Upper lobe of left lung (tissue), 6 donors: ENCODE measurements at regions not wholly inside any gene's neighbourhood (a gene's known extent, or its start where the extent isn't known, plus 50 kb on each side); places are given as distances from the start of the nearest gene placed in this dataset.

Experiments used
- ATAC-seq, 2 donors: fragments of 200-7000 bp; cut with Tn5 transposase; one replicate each; pipeline ENCODE4 v1.9.1; 2022; ENCODE audit warnings: mild to moderate bottlenecking in 2 of 2, moderate library complexity in 2 of 2; ENCODE audit not compliant: low FRiP score in 2 of 2
- DNase-seq, 2 donors: peaks; one replicate each; pipeline ENCODE4 v3.0.0-alpha.2; 2019 to 2020
- H3K27ac ChIP-seq, 4 donors: fragments of 200-600 bp; sonication (generic); one replicate each; pipeline ENCODE4 v1.5.1; 2016 to 2019
- H3K27me3 ChIP-seq, 4 donors: fragments of 200-600 bp; sonication (generic); one replicate each; pipeline ENCODE4 v1.5.1; 2017 to 2019
- H3K36me3 ChIP-seq, 4 donors: fragments of 200-600 bp; sonication (generic); one replicate each; pipeline ENCODE4 v1.5.1; 2016 to 2019
- H3K4me1 ChIP-seq, 4 donors: fragments of 200-600 bp; sonication (generic); one replicate each; pipeline ENCODE4 v1.5.1; 2018 to 2019
- H3K4me3 ChIP-seq, 4 donors: fragments of 200-600 bp; sonication (generic); one replicate each; pipeline ENCODE4 v1.5.1; 2017 to 2019; ENCODE audit warnings: mild to moderate bottlenecking in 2 of 4, moderate library complexity in 1 of 4
- H3K9me3 ChIP-seq, 4 donors: fragments of 200-600 bp; sonication (generic); one replicate each; pipeline ENCODE4 v1.5.1; 2018 to 2019
- EP300 ChIP-seq, 4 donors: sonication (generic); formaldehyde crosslinking; IDR thresholded peaks; one replicate each; pipeline ENCODE4 v1.5.1; 2017; ENCODE audit warnings: antibody characterized with exemption in 4 of 4, control low read depth in 2 of 4
- POLR2A ChIP-seq, 4 donors: fragments of 450-650 bp; IDR thresholded peaks; one replicate each; pipeline ENCODE4 v1.5.1; 2016 to 2017; ENCODE audit warnings: antibody characterized with exemption in 4 of 4, mild to moderate bottlenecking in 2 of 4
- POLR2AphosphoS5 ChIP-seq, 2 donors: sonication (generic); formaldehyde crosslinking; IDR thresholded peaks; one replicate each; pipeline ENCODE4 v1.5.1; 2017; ENCODE audit warnings: antibody characterized with exemption in 2 of 2
- WGBS, 2 donors: methylation state at CpG; one replicate each; pipeline ENCODE4 v1.1.5; 2017 to 2018; 5-methylcytosine and 5-hydroxymethylcytosine counted together
- TF ChIP-seq, protein P1 (sequence below), 6 experiments: fragments of 450-650 bp in 4 of 6; fragments of 200-600 bp in 2 of 6; sonication (generic) in 2 of 6; IDR thresholded peaks; one replicate each; pipeline ENCODE4 v1.5.1; 2016 to 2019; ENCODE audit warnings: antibody characterized with exemption in 6 of 6
- donor health status: DM: no; HTN: no; CAD: no; lungs with moderate emphysema.
- donor health status: DM: no; HTN: yes; CAD: no; lungs with severe emphysema.

GRCh38 chr16:8088820-8089338 is 501.4 kb downstream of the TMEM114 start:
- no peak for ATAC-seq
- Histone ChIP-seq H3K9me3 (no peaks in the 10 kb centered on the region), H3K4me3 (no peak overlapping the region), H3K27ac (no peak overlapping the region), H3K4me1 (no peaks in the 10 kb centered on the region), H3K36me3 (no peaks in the 10 kb centered on the region), H3K27me3 (no peaks in the 10 kb centered on the region)
- 92 to 93% methylated on average over 2 of the region's 2 CpGs for WGBS, 2 donors
- DNase-seq, result no peak
- TF ChIP-seq POLR2A (IDR thresholded peaks at IDR 0.05) (no peak), POLR2AphosphoS5 (IDR thresholded peaks at IDR 0.05) (no peak), EP300 (IDR thresholded peaks at IDR 0.05) (no peak)
- TF ChIP-seq, protein P1, sequence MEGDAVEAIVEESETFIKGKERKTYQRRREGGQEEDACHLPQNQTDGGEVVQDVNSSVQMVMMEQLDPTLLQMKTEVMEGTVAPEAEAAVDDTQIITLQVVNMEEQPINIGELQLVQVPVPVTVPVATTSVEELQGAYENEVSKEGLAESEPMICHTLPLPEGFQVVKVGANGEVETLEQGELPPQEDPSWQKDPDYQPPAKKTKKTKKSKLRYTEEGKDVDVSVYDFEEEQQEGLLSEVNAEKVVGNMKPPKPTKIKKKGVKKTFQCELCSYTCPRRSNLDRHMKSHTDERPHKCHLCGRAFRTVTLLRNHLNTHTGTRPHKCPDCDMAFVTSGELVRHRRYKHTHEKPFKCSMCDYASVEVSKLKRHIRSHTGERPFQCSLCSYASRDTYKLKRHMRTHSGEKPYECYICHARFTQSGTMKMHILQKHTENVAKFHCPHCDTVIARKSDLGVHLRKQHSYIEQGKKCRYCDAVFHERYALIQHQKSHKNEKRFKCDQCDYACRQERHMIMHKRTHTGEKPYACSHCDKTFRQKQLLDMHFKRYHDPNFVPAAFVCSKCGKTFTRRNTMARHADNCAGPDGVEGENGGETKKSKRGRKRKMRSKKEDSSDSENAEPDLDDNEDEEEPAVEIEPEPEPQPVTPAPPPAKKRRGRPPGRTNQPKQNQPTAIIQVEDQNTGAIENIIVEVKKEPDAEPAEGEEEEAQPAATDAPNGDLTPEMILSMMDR (IDR thresholded peaks at IDR 0.05), result no peak

DNA sequence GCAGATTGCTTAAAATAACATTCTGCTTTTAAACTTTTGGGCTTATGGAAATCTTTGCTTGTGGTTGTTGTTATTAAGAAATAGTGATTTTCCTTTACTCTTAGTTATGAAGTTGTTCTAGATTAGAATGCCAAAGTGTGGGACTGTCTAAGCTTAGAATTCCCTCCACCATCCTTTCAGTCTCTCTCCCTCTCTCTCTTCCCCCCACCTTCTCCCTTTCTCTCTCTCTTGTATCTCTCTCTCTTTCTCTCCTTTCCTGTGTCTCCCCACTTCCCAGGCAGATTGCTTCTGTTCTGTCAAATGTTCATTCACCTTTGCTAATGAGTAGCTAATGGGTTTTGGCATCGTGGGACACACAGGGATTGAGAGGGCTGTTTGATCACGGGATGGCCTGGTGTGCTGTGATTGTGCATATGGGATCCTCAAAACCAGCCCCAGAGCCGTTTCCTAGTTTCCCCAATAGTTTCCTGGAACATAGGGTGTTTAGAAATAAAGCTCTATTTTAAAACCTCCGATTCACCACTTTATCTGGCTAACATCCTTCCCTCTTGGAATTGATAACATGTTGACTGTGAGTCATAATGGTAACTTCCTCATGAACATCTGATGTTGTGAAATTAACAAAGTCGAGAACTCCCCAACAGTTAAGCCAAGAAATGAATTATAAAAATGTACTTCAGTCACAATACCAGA is 502.6 kb downstream of the TMEM114 start:
- ATAC-seq (peak in 1 of 2 donors; percentile 54), DNase-seq (no peak)
- no peaks in the 10 kb centered on the region for H3K4me1 ChIP-seq
- no peaks in the 10 kb centered on the region for H3K36me3 ChIP-seq
- no peak overlapping the region for H3K27ac ChIP-seq
- no peak overlapping the region for H3K4me3 ChIP-seq
- 38 to 45% methylated on average over 5 of the region's 5 CpGs for WGBS, 2 donors
- H3K9me3 ChIP-seq, result no peaks in the 10 kb centered on the region
- no peak for TF ChIP-seq EP300 (IDR thresholded peaks at IDR 0.05)
- no peak for TF ChIP-seq POLR2AphosphoS5 (IDR thresholded peaks at IDR 0.05)
- no peak for TF ChIP-seq POLR2A (IDR thresholded peaks at IDR 0.05)
- TF ChIP-seq, protein P1 (IDR thresholded peaks at IDR 0.05), result no peak
- H3K27me3 ChIP-seq, result no peaks in the 10 kb centered on the region

GRCh38 chr16:8087146-8087545 is 503.2 kb downstream of the TMEM114 start:
- no peak for DNase-seq
- no peaks in the 10 kb centered on the region for H3K9me3 ChIP-seq
- 80 to 84% methylated on average over 2 of the region's 2 CpGs for WGBS, 2 donors

GRCh38 chr16:8084882-8085281 is 505.4 kb downstream of the TMEM114 start:
- Histone ChIP-seq H3K27ac (no peak overlapping the region), H3K36me3 (no peaks in the 10 kb centered on the region), H3K4me1 (no peaks in the 10 kb centered on the region), H3K9me3 (no peaks in the 10 kb centered on the region), H3K4me3 (no peak overlapping the region), H3K27me3 (no peaks in the 10 kb centered on the region)
- no peak for TF ChIP-seq POLR2AphosphoS5 (IDR thresholded peaks at IDR 0.05)
- TF ChIP-seq, protein P1 (IDR thresholded peaks at IDR 0.05), result no peak
- no peak for TF ChIP-seq POLR2A (IDR thresholded peaks at IDR 0.05)
- no peak for TF ChIP-seq EP300 (IDR thresholded peaks at IDR 0.05)
- 72 to 76% methylated on average over 2 of the region's 2 CpGs for WGBS, 2 donors
- ATAC-seq (no peak), DNase-seq (no peak)

More at GRCh38 chr16:8087146-8087545, 503.2 kb downstream of the TMEM114 start:
- Histone ChIP-seq H3K4me1 (no peaks in the 10 kb centered on the region), H3K27ac (no peak overlapping the region), H3K36me3 (no peaks in the 10 kb centered on the region), H3K27me3 (no peaks in the 10 kb centered on the region), H3K4me3 (no peak overlapping the region)
- TF ChIP-seq POLR2A (IDR thresholded peaks at IDR 0.05) (no peak), EP300 (IDR thresholded peaks at IDR 0.05) (no peak)
- no peak for ATAC-seq

DNA sequence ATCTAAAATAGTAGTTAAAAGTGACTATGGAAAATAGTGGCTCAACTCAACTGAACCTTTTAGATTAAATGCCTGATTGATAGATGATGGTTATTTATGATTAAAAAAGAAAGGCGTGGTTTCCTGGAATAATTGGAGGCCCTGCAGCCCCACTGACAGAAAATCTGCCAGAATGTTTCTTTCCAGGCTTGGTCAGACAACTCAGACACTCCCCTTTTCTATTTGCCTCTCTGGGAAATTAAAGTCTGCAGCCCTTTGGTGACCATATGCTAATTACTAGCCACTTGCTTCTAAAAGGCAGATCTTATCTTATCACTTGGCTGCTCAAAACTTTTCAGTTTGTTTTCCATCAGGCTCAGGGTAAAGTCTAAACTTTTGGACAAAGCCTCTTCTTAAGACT is 506.0 kb downstream of the TMEM114 start:
- ATAC-seq (no peak), DNase-seq (no peak)
- Histone ChIP-seq H3K4me1 (no peaks in the 10 kb centered on the region), H3K9me3 (no peaks in the 10 kb centered on the region), H3K27me3 (no peaks in the 10 kb centered on the region), H3K4me3 (no peak overlapping the region), H3K27ac (no peak overlapping the region), H3K36me3 (no peaks in the 10 kb centered on the region)
- 43 to 68% methylated on average over 1 of the region's 1 CpG for WGBS, 2 donors
- no peak for TF ChIP-seq POLR2AphosphoS5 (IDR thresholded peaks at IDR 0.05)
- TF ChIP-seq, protein P1 (IDR thresholded peaks at IDR 0.05), result no peak
- TF ChIP-seq EP300 (IDR thresholded peaks at IDR 0.05), result no peak
- TF ChIP-seq POLR2A (IDR thresholded peaks at IDR 0.05), result no peak
